HG02678 (cell line): ENCODE measurements at regions not wholly inside any gene's neighbourhood (a gene's known extent, or its start where the extent isn't known, plus 50 kb on each side); places are given as distances from the start of the nearest gene placed in this dataset.
A peak's percentile ranks its signal among the peaks of the same experiment; 100 is the strongest.

Experiments used
- ATAC-seq: cut with Tn5 transposase; IDR thresholded peaks from one replicate; pipeline ENCODE4 v1.9.1; 2021; ENCODE audit warnings: mild to moderate bottlenecking, moderate library complexity; ENCODE audit not compliant: unreplicated experiment

GRCh38 chr5:173557123-173557903 lies 59.1 kb downstream of the BOD1 start:
- no peak for ATAC-seq

GRCh38 chr5:173556142-173557028 lies 60.1 kb downstream of the BOD1 start:
- ATAC-seq, result no peak

- no peak for ATAC-seq
These were observed 61.3 kb downstream of the BOD1 start for GRCh38 chr5:173554989-173555705.

GRCh38 chr5:173554038-173554955 lies 62.2 kb downstream of the BOD1 start:
- no peak for ATAC-seq

GRCh38 chr5:173550641-173551040 lies 65.8 kb downstream of the BOD1 start:
- ATAC-seq, result no peak

- no peak for ATAC-seq
These were observed 66.8 kb downstream of the BOD1 start for GRCh38 chr5:173549644-173550043.

GRCh38 chr5:173547579-173547978 lies 68.9 kb downstream of the BOD1 start:
- peak; percentile 58 for ATAC-seq

GRCh38 chr5:173542964-173543363 lies 73.5 kb downstream of the BOD1 start:
- ATAC-seq, result no peak

- ATAC-seq, result no peak
These were observed 74.3 kb downstream of the BOD1 start for GRCh38 chr5:173542159-173542558.

GRCh38 chr5:173538654-173539053 lies 77.8 kb downstream of the BOD1 start:
- no peak for ATAC-seq

GRCh38 chr5:173538018-173538417 lies 78.4 kb downstream of the BOD1 start:
- ATAC-seq, result no peak

GRCh38 chr5:173537228-173537627 lies 79.2 kb downstream of the BOD1 start:
- no peak for ATAC-seq

GRCh38 chr5:173535976-173536639 lies 80.3 kb downstream of the BOD1 start:
- ATAC-seq, result no peak

GRCh38 chr5:173535166-173535975 lies 81.1 kb downstream of the BOD1 start:
- no peak for ATAC-seq

- no peak for ATAC-seq
These were observed 81.8 kb downstream of the BOD1 start for GRCh38 chr5:173534664-173535063.

- no peak for ATAC-seq
These were observed 82.4 kb downstream of the BOD1 start for GRCh38 chr5:173534031-173534430.

- ATAC-seq, result no peak
These were observed 83.7 kb downstream of the BOD1 start for GRCh38 chr5:173532689-173533250.

- no peak for ATAC-seq
These were observed 84.6 kb downstream of the BOD1 start for GRCh38 chr5:173531863-173532262.

- ATAC-seq, result no peak
These were observed 85.9 kb downstream of the BOD1 start for GRCh38 chr5:173530547-173530946.
